Progenitor cell of endocrine pancreas (in vitro differentiated cells): ENCODE measurements at regions not wholly inside any gene's neighbourhood (a gene's known extent, or its start where the extent isn't known, plus 50 kb on each side); places are given as distances from the start of the nearest gene placed in this dataset.

Experiments
- DNase-seq: peaks from one replicate; pipeline ENCODE4 v3.0.0; 2021; ENCODE audit warnings: low spot score; ENCODE audit not compliant: unreplicated experiment
- H3K27ac Mint-ChIP-seq: 2 replicates; pipeline ENCODE4 v1.8.0; 2021; ENCODE audit warnings: mild to moderate bottlenecking, moderate library complexity, mixed read lengths
- H3K27me3 Mint-ChIP-seq: 2 replicates; pipeline ENCODE4 v1.8.0; 2021; ENCODE audit warnings: mixed read lengths
- H3K36me3 Mint-ChIP-seq: 2 replicates; pipeline ENCODE4 v1.8.0; 2022; ENCODE audit warnings: mixed read lengths; ENCODE audit not compliant: insufficient read depth
- H3K4me1 Mint-ChIP-seq: 2 replicates; pipeline ENCODE4 v1.8.0; 2021; ENCODE audit warnings: low read depth, mixed read lengths
- H3K4me3 Mint-ChIP-seq: 2 replicates; pipeline ENCODE4 v1.8.0; 2021; ENCODE audit warnings: low read depth, mild to moderate bottlenecking, moderate library complexity, mixed read lengths
- H3K9me3 Mint-ChIP-seq: 2 replicates; pipeline ENCODE4 v1.8.0; 2021; ENCODE audit warnings: low read depth, mixed read lengths
- CTCF ChIP-seq: fragments of 200-600 bp; sonication (generic); IDR thresholded peaks from one replicate; pipeline ENCODE4 v1.5.0; 2021; ENCODE audit warnings: antibody characterized with exemption, mild to moderate bottlenecking; ENCODE audit not compliant: unreplicated experiment

- no peak for DNase-seq
- Mint-ChIP-seq H3K9me3 (no peaks in the 10 kb centered on the region), H3K4me3 (no peak overlapping the region), H3K27me3 (peaks cover 4% of the 10 kb centered on the region), H3K27ac (no peak overlapping the region), H3K4me1 (peaks cover 5% of the 10 kb centered on the region), H3K36me3 (no peaks in the 10 kb centered on the region)
- TF ChIP-seq CTCF: no peak
Observed at GRCh38 chr3:21826416-21826815, 75.4 kb upstream of the ZNF385D start.

- no peak for TF ChIP-seq CTCF
- Mint-ChIP-seq H3K9me3 (no peaks in the 10 kb centered on the region), H3K36me3 (no peaks in the 10 kb centered on the region), H3K27ac (no peak overlapping the region), H3K4me3 (no peak overlapping the region), H3K4me1 (peaks cover 5% of the 10 kb centered on the region), H3K27me3 (peaks cover 4% of the 10 kb centered on the region)
- no peak for DNase-seq
Observed at GRCh38 chr3:21830541-21830940, 79.5 kb upstream of the ZNF385D start.

- no peaks in the 10 kb centered on the region for H3K27me3 Mint-ChIP-seq
Observed at GRCh38 chr3:21835264-21835663, 84.3 kb upstream of the ZNF385D start.

GRCh38 chr3:21836227-21836626 is 85.2 kb upstream of the ZNF385D start:
- no peaks in the 10 kb centered on the region for H3K4me1 Mint-ChIP-seq
- no peaks in the 10 kb centered on the region for H3K9me3 Mint-ChIP-seq
- H3K27me3 Mint-ChIP-seq: no peaks in the 10 kb centered on the region
- H3K36me3 Mint-ChIP-seq: no peaks in the 10 kb centered on the region
- no peak for TF ChIP-seq CTCF
- no peak for DNase-seq
- H3K27ac Mint-ChIP-seq: no peak overlapping the region
- H3K4me3 Mint-ChIP-seq: no peak overlapping the region

More at GRCh38 chr3:21835264-21835663, 84.3 kb upstream of the ZNF385D start:
- Mint-ChIP-seq H3K9me3 (no peaks in the 10 kb centered on the region), H3K36me3 (no peaks in the 10 kb centered on the region), H3K4me1 (peaks cover 4% of the 10 kb centered on the region), H3K4me3 (no peak overlapping the region), H3K27ac (no peak overlapping the region)
- TF ChIP-seq CTCF: no peak
- DNase-seq: no peak

DNA sequence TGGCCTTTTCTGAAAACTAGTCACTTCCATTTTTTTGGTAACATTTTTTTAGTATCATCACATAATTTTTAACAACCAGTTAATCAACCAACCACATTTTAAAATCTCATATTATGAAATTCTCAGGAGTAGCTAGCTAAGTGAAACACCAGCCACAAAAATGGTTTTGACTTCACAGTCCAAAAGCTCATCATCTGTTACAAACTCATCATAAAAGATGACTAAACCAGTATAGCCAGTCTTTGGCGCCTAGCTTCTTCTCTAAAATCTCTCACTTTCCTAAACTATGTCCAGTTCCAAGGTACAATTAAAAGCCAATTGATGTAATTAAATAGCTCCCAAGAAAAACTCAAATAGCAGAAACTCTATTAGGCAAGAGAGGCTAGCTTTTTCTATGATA is 88.2 kb upstream of the ZNF385D start:
- no peaks in the 10 kb centered on the region for H3K9me3 Mint-ChIP-seq
- DNase-seq: no peak
- no peak overlapping the region for H3K27ac Mint-ChIP-seq
- H3K27me3 Mint-ChIP-seq: no peaks in the 10 kb centered on the region
- H3K4me1 Mint-ChIP-seq: no peaks in the 10 kb centered on the region
- TF ChIP-seq CTCF: no peak
- no peak overlapping the region for H3K4me3 Mint-ChIP-seq
- no peaks in the 10 kb centered on the region for H3K36me3 Mint-ChIP-seq

DNA sequence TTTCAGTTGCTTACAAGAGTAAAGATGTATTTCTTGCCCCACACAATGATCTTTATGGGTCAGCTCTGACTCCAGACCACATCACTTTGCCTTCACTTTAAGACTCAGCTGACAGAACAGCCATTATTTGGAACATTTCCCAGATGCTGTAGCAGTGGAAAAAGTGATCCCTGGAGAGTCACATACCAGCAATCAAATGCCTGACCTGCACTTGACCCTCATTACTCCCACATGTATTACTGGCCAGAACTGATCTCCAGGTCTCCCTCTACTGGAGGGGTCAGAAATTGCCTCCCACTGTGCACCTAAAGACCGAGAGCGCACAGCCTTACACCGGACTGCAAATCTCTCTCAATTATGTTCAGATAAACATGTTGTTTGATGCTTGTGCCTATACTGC is 88.6 kb upstream of the ZNF385D start:
- no peaks in the 10 kb centered on the region for H3K9me3 Mint-ChIP-seq
- no peak overlapping the region for H3K4me3 Mint-ChIP-seq
- no peak overlapping the region for H3K27ac Mint-ChIP-seq
- H3K4me1 Mint-ChIP-seq: no peaks in the 10 kb centered on the region
- no peaks in the 10 kb centered on the region for H3K36me3 Mint-ChIP-seq
- DNase-seq: no peak
- no peak for TF ChIP-seq CTCF
- no peaks in the 10 kb centered on the region for H3K27me3 Mint-ChIP-seq
